ENCODE measurements at regions not wholly inside any gene's neighbourhood (a gene's known extent, or its start where the extent isn't known, plus 50 kb on each side); places are given as distances from the start of the nearest gene placed in this dataset.

- no peak overlapping the region for H3K4me3 ChIP-seq
- no peaks in the 10 kb centered on the region for H3K36me3 ChIP-seq
- H3K4me1 ChIP-seq: peaks cover 0 to 20% (median 0%) of the 10 kb centered on the region in 3 donors
- H3K9me3 ChIP-seq: no peaks in the 10 kb centered on the region
- no peaks in the 10 kb centered on the region for H3K27me3 ChIP-seq
- no peak for DNase-seq
- intact Hi-C loops (cut with DNase I): no loop called here
- TF ChIP-seq POLR2A (IDR thresholded peaks at IDR 0.05): no peak
- TF ChIP-seq, protein P1, sequence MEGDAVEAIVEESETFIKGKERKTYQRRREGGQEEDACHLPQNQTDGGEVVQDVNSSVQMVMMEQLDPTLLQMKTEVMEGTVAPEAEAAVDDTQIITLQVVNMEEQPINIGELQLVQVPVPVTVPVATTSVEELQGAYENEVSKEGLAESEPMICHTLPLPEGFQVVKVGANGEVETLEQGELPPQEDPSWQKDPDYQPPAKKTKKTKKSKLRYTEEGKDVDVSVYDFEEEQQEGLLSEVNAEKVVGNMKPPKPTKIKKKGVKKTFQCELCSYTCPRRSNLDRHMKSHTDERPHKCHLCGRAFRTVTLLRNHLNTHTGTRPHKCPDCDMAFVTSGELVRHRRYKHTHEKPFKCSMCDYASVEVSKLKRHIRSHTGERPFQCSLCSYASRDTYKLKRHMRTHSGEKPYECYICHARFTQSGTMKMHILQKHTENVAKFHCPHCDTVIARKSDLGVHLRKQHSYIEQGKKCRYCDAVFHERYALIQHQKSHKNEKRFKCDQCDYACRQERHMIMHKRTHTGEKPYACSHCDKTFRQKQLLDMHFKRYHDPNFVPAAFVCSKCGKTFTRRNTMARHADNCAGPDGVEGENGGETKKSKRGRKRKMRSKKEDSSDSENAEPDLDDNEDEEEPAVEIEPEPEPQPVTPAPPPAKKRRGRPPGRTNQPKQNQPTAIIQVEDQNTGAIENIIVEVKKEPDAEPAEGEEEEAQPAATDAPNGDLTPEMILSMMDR (IDR thresholded peaks at IDR 0.05): no peak
- 71 to 72% methylated on average over 3 of the region's 3 CpGs for WGBS, 2 donors
- H3K27ac ChIP-seq: no peak overlapping the region
Observed at GRCh38 chr4:19539201-19539600, 712.5 kb upstream of the SLIT2 start.

DNA sequence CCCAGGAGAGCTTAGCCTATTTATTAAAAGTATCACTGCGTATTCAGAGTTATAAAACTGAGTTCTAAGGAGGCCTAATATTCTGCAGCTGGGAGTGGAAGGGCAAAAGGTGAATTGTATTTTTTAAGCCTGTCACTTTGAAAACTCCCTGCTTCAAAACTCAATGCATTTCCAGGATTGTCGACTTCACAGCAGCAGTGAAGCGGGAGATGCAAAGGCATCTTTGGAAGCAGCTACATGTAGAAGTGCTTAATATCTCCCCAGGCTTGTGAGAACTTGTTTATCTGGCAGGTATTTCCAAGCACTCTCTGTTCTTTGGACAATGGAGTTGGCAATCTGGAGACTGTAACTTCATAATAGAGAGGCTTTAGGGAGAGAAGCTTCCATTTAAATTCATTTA is 717.5 kb upstream of the SLIT2 start:
- Histone ChIP-seq H3K9me3 (no peaks in the 10 kb centered on the region), H3K4me1 (peaks cover 0 to 14% (median 0%) of the 10 kb centered on the region in 3 donors), H3K27me3 (no peaks in the 10 kb centered on the region), H3K4me3 (no peak overlapping the region), H3K36me3 (no peaks in the 10 kb centered on the region), H3K27ac (peak overlapping the region in 1 of 4 donors; percentile 19)
- intact Hi-C loops (cut with DNase I): no loop called here
- 50 to 65% methylated on average over 3 of the region's 3 CpGs for WGBS, 2 donors
- TF ChIP-seq, protein P1 (IDR thresholded peaks at IDR 0.05): no peak
- TF ChIP-seq POLR2A (IDR thresholded peaks at IDR 0.05): no peak
- DNase-seq: no peak

- no peak overlapping the region for H3K27ac ChIP-seq
- no peaks in the 10 kb centered on the region for H3K27me3 ChIP-seq
- no peaks in the 10 kb centered on the region for H3K36me3 ChIP-seq
- intact Hi-C loops (cut with DNase I): no loop called here
- no peak for DNase-seq
- no peak for TF ChIP-seq POLR2A (IDR thresholded peaks at IDR 0.05)
- TF ChIP-seq, protein P1 (IDR thresholded peaks at IDR 0.05): no peak
- peaks cover 0 to 14% (median 0%) of the 10 kb centered on the region in 3 donors for H3K4me1 ChIP-seq
- no peak overlapping the region for H3K4me3 ChIP-seq
- H3K9me3 ChIP-seq: no peaks in the 10 kb centered on the region
- WGBS, 2 donors: 56 to 74% methylated on average over 5 of the region's 5 CpGs
Observed at GRCh38 chr4:19531906-19532848, 719.5 kb upstream of the SLIT2 start.

DNA sequence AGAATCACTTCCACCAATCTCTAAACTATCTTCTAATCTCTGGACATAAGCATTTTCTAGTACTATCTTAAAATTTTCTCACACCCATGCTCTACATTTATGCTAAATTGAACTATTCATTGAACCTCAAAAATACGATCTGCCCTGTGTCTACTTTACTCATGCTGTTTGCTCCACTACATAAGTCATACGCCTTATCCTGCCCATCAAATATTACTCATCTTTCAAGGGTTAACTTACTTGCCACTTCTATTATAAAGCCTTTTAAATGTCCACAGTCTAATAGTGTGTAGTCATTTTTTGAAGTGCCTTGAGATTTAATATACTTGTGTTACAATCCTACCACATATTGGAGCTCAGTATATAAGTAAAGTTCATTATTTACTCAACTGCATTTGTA is 727.7 kb upstream of the SLIT2 start:
- Histone ChIP-seq H3K4me1 (no peaks in the 10 kb centered on the region), H3K36me3 (no peaks in the 10 kb centered on the region), H3K27me3 (no peaks in the 10 kb centered on the region), H3K27ac (no peak overlapping the region), H3K9me3 (no peaks in the 10 kb centered on the region), H3K4me3 (no peak overlapping the region)
- 86 to 88% methylated on average over 2 of the region's 2 CpGs for WGBS, 2 donors
- TF ChIP-seq, protein P1 (IDR thresholded peaks at IDR 0.05): no peak
- no peak for TF ChIP-seq POLR2A (IDR thresholded peaks at IDR 0.05)
- intact Hi-C loops (cut with DNase I): no loop called here
- DNase-seq: no peak

DNA sequence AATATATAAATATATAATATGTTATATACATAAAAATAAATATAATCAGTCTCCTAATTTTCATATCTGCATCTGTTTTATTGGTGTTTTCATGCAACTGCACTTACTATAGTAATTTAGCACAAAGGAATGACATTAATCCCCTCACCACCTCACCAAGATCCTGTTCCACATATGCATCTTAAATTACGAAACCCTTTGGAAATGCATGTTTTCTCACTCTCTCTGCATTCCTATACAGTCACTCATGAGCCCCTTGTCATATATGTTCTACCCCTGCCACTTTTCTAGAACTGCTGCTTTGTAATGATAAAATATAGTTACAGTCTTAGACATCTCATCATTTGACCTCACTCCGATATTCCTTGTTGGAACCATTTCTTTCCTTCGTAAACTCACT is 728.7 kb upstream of the SLIT2 start:
- Histone ChIP-seq H3K27ac (no peak overlapping the region), H3K27me3 (no peaks in the 10 kb centered on the region), H3K36me3 (no peaks in the 10 kb centered on the region), H3K4me3 (no peak overlapping the region), H3K4me1 (no peaks in the 10 kb centered on the region), H3K9me3 (no peaks in the 10 kb centered on the region)
- no peak for TF ChIP-seq POLR2A (IDR thresholded peaks at IDR 0.05)
- TF ChIP-seq, protein P1 (IDR thresholded peaks at IDR 0.05): no peak
- WGBS, 2 donors: 92 to 94% methylated on average over 3 of the region's 3 CpGs
- intact Hi-C loops (cut with DNase I): no loop called here
- no peak for DNase-seq

Measured in esophagus squamous epithelium (tissue), 5 donors.